ENCODE measurements at regions not wholly inside any gene's neighbourhood (a gene's known extent, or its start where the extent isn't known, plus 50 kb on each side); places are given as distances from the start of the nearest gene placed in this dataset.
"Not testable (repeated sequence)": the region's sequence is repeated elsewhere in the genome, so short reads cannot be mapped to it uniquely, and the experiment has no call there.

DNA sequence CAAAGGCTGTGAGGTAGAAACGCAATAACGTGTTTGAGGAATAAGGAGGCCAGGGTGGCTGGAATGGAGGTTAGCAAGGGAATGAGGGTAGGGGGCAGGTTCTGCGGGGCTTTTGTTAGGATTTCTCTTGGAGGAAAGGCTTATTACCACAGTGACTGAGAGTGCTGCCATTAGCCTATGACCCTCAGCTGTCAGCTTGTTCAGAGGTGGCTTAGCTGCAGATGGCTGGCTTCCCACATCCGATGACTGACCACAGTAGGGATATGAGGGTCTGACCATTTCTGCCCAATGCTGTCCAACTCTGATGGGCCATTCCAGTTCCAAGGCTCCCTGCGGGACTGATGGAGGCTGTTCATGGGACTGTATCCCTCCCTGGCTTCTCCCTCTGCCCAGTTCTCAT is 181.8 kb downstream of the MIAT start:
- no peak overlapping the region for H3K4me3 ChIP-seq (ENCODE audit: low read depth, low read length)
- no peak for DNase-seq (ENCODE audit: low read depth)
- no peak for TF ChIP-seq CTCF (IDR thresholded peaks at IDR 0.05; ENCODE audit: low read depth, low read length, missing control alignments)

DNA sequence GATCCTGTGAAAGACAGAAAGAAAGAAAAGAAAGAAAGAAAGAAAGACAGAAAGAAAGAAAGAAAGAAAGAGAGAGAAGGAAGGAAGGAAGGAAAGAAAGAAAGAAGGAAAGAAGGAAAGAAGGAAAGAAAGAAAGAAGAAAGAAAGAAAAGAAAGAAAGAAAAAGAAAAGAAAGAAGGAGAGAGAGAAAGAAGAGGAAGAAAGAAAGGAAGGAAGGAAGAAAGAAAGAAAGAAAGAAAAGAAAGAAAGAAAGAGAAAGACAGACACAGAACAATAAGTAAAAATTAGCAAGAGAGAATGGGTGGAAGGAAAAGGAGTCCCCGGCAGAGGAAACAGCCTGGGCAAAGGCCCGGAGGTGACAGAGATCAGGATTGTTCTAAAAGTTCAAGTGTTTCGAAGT is 183.4 kb downstream of the MIAT start:
- H3K4me3 ChIP-seq (ENCODE audit: low read depth, low read length); DNase-seq (ENCODE audit: low read depth): not testable (repeated sequence)

- no peak for DNase-seq (ENCODE audit: low read depth)
- H3K4me3 ChIP-seq (ENCODE audit: low read depth, low read length): no peak overlapping the region
- TF ChIP-seq CTCF (IDR thresholded peaks at IDR 0.05; ENCODE audit: low read depth, low read length, missing control alignments): no peak
Observed at GRCh38 chr22:26842103-26842502, 184.7 kb downstream of the MIAT start.

DNA sequence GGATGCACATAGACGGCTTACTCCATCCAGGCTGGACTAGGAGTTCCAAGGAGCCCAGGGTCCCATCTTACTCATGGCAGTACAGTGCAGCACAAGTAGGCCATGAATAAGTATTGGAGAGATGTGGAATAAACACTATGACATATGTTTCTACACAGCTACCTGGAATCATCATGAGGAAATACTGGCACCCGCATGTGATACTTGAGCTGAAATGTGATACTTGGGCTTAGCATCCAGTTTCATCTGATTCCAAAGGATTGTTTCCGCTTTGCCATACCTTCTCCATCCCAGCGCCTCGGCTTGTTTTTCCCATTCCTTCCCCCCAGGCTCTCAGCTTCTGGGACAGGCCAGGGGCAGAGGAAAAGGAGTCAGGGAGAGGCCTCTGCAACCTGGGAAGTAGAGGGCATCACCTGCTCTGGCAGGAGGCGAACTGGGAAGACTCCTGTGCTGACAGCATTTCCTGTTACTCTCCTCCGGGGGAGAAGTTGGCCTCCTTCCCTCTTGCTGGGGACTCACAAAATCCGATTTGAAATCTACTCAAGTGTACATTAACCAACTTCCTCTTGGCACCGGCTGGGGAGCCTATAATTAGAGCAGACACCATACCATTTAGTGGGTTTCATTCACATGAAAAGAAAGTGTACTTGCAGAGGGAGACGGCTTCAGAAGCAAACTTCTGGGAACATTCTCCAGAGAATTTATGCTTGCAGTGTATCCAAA is 187.8 kb downstream of the MIAT start:
- DNase-seq (ENCODE audit: low read depth): no peak

DNA sequence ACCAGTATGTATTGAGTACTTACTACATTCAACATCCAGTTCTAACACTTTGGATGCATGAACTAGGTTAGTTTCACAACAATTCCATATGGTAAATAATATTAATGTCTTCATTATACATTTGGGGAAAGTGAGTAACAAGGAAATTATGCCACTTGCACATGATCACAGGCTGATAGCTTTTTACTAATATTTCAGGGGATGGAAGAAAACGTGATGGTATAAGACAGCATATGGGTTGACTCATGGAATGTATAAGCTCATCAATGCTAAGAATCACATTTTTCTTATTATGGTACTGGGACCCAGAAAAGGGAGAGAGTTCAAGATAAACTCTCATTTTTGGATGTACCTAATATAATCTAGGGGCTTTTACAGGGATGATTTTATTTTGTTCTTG is 188.7 kb downstream of the MIAT start:
- no peak for TF ChIP-seq CTCF (IDR thresholded peaks at IDR 0.05; ENCODE audit: low read depth, low read length, missing control alignments)
- DNase-seq (ENCODE audit: low read depth): no peak
- H3K4me3 ChIP-seq (ENCODE audit: low read depth, low read length): no peak overlapping the region

More for the DNA sequence above, 187.8 kb downstream of the MIAT start:
- no peak for TF ChIP-seq CTCF (IDR thresholded peaks at IDR 0.05; ENCODE audit: low read depth, low read length, missing control alignments)
- no peak overlapping the region for H3K4me3 ChIP-seq (ENCODE audit: low read depth, low read length)

GRCh38 chr22:26846645-26847044 is 189.3 kb downstream of the MIAT start:
- TF ChIP-seq CTCF (IDR thresholded peaks at IDR 0.05; ENCODE audit: low read depth, low read length, missing control alignments): no peak
- no peak overlapping the region for H3K4me3 ChIP-seq (ENCODE audit: low read depth, low read length)
- no peak for DNase-seq (ENCODE audit: low read depth)

DNA sequence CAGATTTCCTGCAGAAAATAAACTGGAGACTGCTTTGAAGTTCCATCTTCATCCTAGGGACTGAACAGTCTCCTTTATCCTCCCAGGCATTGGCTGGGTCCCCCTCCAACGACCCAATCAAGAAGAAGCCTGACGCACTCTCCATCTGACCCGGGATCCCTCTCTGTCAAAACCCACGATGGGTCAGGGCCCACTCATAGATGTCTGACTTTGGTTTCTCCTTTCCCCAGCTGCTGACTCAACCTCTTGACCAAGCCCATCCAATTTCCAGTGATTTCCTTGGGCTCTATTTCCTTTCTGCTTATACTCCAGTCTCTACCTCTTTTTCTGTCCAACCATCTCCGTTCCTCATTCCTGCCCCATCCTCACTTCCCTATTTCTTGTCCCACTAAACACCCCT is 189.7 kb downstream of the MIAT start:
- H3K4me3 ChIP-seq (ENCODE audit: low read depth, low read length): no peak overlapping the region
- TF ChIP-seq CTCF (IDR thresholded peaks at IDR 0.05; ENCODE audit: low read depth, low read length, missing control alignments): no peak
- DNase-seq (ENCODE audit: low read depth): no peak
